Left renal pelvis (tissue), 4 donors: ENCODE measurements at regions not wholly inside any gene's neighbourhood (a gene's known extent, or its start where the extent isn't known, plus 50 kb on each side); places are given as distances from the start of the nearest gene placed in this dataset.

Experiments
- DNase-seq, 4 donors: peaks; one replicate each; pipeline ENCODE4 v3.0.0-alpha.2; 2013; ENCODE audit warnings: low read depth in 4 of 4, low spot score in 3 of 4

DNA sequence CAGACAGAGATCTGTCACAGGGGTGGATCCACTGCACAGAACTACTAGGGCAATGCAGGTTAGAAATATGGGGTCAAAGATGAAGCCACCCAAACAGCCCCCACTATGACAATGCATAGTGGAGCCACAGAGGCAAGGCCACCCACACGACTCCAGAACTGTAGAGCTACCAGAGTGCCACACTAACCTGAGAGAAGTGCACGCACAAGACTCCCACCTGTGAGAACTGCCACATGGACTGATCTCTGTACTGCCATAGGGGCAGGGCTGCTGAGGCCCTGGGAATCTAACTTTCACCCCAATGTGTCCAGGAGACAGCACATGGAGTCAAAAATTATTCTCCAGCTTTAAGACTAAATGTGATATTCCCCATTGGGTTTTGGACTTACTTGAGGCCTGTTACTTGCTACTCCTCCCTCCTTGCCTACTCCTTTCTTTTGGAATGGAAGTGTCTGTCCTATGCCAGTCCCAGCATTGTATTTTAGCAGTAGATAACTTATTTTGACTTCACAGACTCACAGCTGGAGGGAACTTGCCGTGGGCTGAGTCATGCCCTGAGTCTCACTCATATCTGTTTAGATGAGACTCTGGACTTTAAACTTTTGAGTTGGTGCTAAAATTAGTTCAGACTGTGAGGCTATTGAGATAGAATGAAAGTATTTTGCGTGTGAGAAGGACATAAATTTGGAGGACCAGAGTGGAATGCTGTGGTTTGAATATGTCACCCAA lies 853.3 kb downstream of the MAT2B start:
- DNase-seq: no peak

- no peak for DNase-seq
Observed at GRCh38 chr5:164359260-164360255, 854.1 kb downstream of the MAT2B start.

GRCh38 chr5:164360589-164360988 lies 855.2 kb downstream of the MAT2B start:
- DNase-seq: no peak

- no peak for DNase-seq
Observed at GRCh38 chr5:164361986-164362385, 856.6 kb downstream of the MAT2B start.

DNA sequence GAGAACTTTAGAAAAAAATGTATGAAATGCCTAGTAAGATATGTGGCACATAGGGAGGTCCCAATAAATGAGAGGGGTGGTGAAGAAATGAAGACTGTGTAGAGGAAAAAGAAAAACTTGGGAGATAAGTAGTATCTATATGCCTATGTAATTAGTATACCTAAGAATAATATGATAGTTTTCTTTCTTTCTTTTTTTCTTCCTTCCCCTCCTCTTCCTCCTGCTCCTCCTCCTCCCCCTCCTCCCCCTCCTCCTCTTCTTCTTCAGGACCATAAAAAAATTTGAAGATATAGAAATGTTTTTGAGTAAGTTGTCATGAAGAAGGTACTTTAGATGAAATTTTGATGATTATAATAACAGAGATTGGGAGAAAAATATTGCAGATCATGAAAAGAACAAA lies 857.4 kb downstream of the MAT2B start:
- DNase-seq: no peak

DNA sequence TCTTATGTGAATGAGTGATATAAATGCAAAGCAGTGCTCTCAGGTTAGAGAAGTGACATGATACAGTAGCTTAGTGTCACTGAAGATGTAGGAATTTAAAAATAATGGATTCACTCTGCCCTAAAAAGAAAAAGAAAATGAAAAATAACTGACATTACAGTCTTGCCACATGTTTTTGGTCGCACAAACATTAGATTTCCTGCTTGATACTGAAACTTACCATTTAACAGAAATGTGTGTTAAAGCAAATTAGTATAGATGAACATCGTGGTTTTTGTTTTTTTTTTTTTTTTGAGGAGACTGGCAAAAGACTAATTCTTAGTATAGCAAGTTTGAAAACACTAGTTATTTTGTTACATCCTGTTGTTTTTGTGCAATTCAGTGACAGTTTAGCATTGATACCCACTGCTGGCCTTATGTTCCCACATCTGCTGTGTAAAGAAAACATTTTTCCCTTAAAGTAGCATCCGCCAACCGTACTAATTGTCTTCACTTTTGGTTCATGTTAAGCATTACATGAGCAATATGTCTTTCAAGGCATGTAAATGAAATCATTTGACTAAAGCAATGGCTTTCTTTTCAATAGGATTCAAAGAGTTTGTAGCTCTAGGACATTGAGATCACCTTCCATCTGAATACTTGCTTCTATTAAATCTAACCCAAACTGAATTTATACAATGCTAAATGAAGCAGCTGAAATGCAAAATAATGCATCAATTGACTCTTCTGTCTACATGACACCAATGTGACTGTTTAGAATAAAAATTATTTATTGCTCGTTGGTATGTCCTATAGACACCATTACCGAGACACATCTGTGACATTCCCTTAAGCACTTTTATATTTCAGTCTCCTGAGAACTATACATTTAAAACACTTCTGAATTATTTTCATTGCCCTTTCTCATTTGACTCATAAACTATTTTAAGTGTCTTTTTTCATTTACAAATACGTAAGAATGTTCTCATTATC lies 859.1 kb downstream of the MAT2B start:
- no peak for DNase-seq

DNA sequence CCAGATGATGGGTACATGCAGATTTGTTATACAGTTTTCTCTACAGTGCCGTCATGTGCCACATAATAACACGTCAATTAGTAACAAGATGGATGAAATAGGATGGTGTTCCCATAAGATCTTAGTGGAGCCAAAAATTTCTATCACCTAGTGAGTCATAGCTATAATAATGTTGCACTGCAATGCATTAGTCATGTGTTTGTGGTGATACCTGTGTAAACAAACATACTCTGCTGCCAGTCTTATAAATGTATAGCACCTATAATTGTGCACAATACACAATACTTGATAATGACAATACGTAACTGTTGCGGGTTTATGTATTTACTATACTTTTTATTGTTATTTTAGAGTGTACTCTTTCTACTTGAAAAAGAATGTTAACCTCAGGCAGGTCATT lies 865.4 kb downstream of the MAT2B start:
- no peak for DNase-seq

GRCh38 chr5:164372892-164373291 lies 867.5 kb downstream of the MAT2B start:
- no peak for DNase-seq

- DNase-seq: no peak
Observed at GRCh38 chr5:164373876-164374275, 868.5 kb downstream of the MAT2B start.

DNA sequence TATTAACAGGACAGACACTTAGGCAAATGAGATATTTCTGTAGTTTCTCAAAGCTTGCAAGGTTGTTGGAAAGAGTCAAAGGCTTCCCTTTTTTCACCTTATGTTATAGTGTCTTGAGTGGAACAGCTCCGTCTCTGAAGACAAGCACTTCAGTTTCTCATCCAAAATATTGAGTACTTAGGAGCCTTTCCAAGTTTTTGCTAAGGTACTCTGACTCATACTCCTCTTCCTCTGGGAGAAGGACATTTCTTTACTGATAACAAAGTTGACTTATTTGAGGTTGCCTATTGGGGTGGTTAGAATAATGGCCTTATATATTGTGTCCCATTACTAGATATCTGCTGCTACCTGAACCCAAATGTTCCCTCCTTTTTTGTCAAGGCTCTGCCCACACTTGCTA lies 869.6 kb downstream of the MAT2B start:
- DNase-seq: no peak

DNA sequence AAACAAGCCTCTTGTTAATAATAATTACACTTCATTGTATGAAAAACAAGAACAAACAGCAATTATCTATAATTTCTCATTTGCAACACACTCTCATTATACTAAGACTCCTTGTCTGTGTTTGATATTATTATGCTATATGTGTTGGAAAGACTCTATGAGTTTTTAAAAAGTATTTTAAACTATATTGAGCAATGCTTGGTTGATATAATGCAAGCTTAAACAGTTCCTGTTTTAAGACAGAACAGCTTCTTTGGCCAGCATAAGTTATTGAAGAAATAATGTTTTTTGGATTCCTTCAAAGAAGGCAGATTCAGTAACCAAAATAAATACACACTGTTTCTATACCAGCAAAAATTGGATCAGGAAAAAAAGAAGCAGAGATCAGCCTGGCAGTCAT lies 871.4 kb downstream of the MAT2B start:
- no peak for DNase-seq

- DNase-seq: no peak
Observed at GRCh38 chr5:164377746-164378145, 872.3 kb downstream of the MAT2B start.

DNA sequence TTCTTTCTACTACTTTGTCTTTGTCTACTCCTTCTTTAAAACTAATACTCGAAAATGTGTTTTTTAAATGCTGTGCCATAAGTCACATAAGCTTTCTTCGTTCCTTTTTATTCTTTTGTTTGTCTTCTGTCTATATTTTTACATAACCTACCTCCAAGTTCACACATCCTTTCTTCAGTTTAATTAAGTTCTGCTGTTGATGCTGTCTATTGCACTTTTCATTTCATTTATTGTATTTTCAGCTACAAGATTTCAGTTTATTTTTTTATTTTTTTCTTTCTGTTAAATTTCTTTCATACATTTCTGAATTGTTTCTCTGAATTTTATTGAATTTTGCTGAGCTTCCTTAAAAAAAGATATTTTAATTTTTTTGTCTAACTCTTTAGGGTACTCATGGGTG lies 878.2 kb downstream of the MAT2B start:
- no peak for DNase-seq

DNA sequence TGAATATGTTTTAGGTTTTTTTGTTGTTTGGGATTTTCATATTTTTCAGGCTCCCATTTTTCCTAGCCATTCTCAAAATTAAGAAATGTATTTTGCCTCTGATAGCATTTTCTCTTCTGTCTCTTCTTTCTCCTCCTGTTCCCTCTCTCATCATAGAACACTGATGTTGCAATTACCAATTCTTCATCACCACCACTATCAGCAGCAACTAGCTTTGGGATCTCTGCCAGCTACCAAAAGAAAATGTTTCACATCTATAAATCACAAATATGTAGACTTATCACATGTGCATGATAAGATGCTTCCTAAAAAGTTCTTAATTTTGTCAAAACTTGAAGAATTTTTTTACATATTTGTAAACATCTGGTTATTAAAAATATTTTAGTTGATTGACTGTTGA lies 887.1 kb downstream of the MAT2B start:
- no peak for DNase-seq

DNA sequence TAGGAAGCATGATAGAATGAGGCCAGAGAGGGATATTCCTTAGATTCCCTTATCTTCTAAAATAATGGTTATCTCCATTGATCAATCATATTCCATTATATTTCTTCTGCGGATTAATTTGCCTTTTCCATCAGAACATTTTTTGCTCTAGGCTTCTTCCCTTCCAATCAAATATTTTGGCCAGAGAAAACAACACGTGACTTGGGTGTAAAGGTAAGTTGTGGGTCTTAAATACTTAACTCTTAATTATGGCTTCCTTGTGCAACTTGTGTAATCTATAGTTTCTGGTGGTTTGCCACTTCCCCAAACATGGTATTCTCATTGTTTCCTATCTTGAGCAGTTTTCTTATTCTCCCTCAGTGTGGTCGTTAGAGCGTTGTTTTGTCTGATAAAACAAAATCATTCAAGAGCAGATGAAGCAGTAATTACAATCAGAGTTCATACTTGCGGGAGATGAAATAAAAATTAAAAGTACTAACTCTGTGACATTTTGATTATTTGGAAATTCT lies 889.3 kb downstream of the MAT2B start:
- no peak for DNase-seq

DNA sequence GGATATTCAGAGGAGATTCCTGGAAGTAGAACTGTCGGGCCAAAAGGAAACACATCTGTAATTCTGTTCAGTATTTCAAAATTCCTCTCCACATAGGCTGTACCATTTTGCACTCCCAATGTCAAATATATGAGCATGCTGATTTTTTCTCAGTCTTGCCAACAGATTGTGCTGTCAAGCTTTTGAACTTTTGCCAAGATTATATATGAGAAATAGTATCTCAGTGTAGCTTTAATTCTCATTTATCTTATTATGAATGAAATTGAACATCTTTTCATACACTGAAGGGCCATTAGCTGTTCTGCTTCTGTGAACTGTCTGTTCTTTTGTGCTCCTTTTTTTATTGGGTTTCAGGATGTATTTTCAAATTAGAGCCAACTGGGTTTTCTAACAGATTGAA lies 907.1 kb downstream of the MAT2B start:
- no peak for DNase-seq

GRCh38 chr5:164420161-164420560 lies 914.7 kb downstream of the MAT2B start:
- DNase-seq: no peak

- DNase-seq: no peak
Observed at GRCh38 chr5:164422400-164422799, 917.0 kb downstream of the MAT2B start.

- no peak for DNase-seq
Observed at GRCh38 chr5:164431634-164432304, 926.4 kb downstream of the MAT2B start.
